Astrocyte of the spinal cord (primary cell): ENCODE measurements at regions not wholly inside any gene's neighbourhood (a gene's known extent, or its start where the extent isn't known, plus 50 kb on each side); places are given as distances from the start of the nearest gene placed in this dataset.

ENCODE experiments used
- DNase-seq: peaks from one replicate; pipeline ENCODE4 v3.0.0; 2011; ENCODE audit warnings: low read depth, low spot score
- H3K4me3 ChIP-seq: 2 replicates; pipeline ENCODE4 v1.5.1; 2011; ENCODE audit warnings: low read depth, mild to moderate bottlenecking, low read length, moderate library complexity
- in situ Hi-C: cut with HindIII; loops from 2 replicates; pipeline ENCODE4 v1.10.0; 2017; ENCODE audit warnings: low sequenced_read_pairs
- TF ChIP-seq, protein P1 (sequence below): IDR thresholded peaks from 2 replicates; pipeline ENCODE4 v1.5.1; 2012; ENCODE audit warnings: low read depth, mild to moderate bottlenecking, low read length, inconsistent platforms

- in situ Hi-C loops = no loop called here
- no peak for DNase-seq
- no peak overlapping the region for H3K4me3 ChIP-seq
- TF ChIP-seq, protein P1, sequence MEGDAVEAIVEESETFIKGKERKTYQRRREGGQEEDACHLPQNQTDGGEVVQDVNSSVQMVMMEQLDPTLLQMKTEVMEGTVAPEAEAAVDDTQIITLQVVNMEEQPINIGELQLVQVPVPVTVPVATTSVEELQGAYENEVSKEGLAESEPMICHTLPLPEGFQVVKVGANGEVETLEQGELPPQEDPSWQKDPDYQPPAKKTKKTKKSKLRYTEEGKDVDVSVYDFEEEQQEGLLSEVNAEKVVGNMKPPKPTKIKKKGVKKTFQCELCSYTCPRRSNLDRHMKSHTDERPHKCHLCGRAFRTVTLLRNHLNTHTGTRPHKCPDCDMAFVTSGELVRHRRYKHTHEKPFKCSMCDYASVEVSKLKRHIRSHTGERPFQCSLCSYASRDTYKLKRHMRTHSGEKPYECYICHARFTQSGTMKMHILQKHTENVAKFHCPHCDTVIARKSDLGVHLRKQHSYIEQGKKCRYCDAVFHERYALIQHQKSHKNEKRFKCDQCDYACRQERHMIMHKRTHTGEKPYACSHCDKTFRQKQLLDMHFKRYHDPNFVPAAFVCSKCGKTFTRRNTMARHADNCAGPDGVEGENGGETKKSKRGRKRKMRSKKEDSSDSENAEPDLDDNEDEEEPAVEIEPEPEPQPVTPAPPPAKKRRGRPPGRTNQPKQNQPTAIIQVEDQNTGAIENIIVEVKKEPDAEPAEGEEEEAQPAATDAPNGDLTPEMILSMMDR = no peak
Measured at GRCh38 chr9:108160706-108161355, 671.3 kb upstream of the KLF4 start.

DNA sequence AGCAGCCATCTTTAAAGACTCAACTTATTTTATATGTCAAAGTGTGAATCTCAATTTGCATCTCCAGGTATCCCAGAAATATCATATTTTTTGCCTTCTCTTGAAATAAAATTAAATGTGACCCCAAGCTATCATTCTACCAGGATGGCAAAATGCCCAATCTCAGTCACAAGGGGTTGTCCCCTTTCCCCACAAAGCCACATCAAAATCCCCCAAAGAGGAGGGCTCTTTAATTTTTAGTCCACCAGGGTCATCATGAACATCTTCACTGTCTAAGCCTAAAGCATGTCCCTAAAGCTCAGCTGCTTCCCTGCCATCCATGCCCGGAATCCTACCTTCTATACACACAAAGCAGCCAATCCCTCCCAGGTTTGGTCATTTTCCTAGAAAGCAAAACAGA is 670.5 kb upstream of the KLF4 start:
- in situ Hi-C loops = no loop called here
- no peak for DNase-seq
- TF ChIP-seq, protein P1 = no peak
- H3K4me3 ChIP-seq = no peak overlapping the region

DNA sequence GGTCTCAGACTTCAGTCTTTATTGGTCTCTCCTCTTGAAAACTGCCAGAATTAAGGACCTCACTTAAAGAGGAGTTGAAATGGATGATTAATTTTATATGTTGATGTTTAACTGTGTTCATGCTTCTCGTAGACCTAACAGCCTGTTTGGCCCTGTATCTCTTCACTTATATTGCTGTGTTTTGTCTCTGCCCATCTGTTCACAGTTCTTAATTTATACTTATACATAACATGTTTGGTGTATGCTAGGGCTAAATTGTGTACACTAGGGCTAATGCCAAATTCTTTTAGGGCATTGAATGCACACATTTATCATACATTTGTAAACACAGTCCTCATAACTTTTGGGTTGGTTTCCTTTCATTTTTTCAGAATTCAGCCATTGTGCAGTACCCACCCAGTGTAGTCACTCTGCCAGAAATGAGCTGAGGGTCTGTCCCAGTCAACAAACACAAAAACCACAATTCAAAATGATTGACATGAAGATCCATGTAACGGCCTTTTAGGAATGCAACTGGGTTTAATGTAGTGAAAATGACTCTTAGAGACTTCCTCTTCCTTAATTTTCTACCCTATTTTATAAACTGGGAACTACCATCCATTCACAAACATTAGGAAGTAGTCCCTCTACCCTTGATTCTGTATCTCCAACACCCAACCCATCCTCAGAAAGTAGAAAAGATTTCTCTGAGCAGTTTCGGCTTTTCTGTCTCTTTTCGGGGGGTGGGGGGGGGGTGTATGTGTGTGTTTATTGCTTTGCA is 668.8 kb upstream of the KLF4 start:
- DNase-seq = no peak
- H3K4me3 ChIP-seq = no peak overlapping the region
- in situ Hi-C loops = no loop called here
- TF ChIP-seq, protein P1 = no peak

GRCh38 chr9:108156270-108156998 is 666.9 kb upstream of the KLF4 start:
- no peak overlapping the region for H3K4me3 ChIP-seq
- in situ Hi-C loops = no loop called here
- DNase-seq = no peak
- TF ChIP-seq, protein P1 = no peak

DNA sequence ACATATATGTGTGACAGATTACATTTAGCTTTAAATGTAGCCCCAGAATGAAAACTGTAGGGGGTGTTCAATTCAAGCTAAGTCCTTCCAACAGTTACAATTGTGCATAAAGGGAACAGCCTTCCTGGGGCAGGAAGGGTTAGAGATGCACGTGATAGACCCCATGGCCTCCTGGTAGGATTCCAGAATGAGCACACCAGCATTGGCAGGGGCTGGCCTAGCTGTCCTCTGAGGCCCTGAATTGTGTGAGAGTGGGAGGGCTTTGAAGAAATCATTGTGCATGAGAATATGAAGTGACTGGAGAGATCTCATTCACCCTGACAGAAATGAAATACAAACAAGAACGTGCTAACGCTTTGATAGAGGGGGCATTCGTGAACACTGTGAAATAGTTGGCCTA is 663.8 kb upstream of the KLF4 start:
- no peak for DNase-seq
- in situ Hi-C loops = no loop called here
- no peak overlapping the region for H3K4me3 ChIP-seq
- TF ChIP-seq, protein P1 = no peak

- DNase-seq = peak; percentile 33
- in situ Hi-C loops = no loop called here
- TF ChIP-seq, protein P1 = no peak
- H3K4me3 ChIP-seq = no peak overlapping the region
Measured at GRCh38 chr9:108150736-108151586, 661.4 kb upstream of the KLF4 start.
